ENCODE measurements at regions not wholly inside any gene's neighbourhood (a gene's known extent, or its start where the extent isn't known, plus 50 kb on each side); places are given as distances from the start of the nearest gene placed in this dataset.

- TF ChIP-seq EZH2 (IDR thresholded peaks at IDR 0.05; ENCODE audit: borderline replicate concordance, low read length) = no peak
- no peak for TF ChIP-seq CTCF (conservative IDR thresholded peaks at IDR 0.05 in 1 of 2, IDR thresholded peaks at IDR 0.05 in 1 of 2; ENCODE audit: extremely low read depth in 1 of 2, insufficient read depth in 1 of 2, low read depth in 1 of 2, low read length in 2 of 2)
Measured at GRCh38 chr21:15430023-15430422, 299.8 kb upstream of the USP25 start.
